ENCODE measurements at regions not wholly inside any gene's neighbourhood (a gene's known extent, or its start where the extent isn't known, plus 50 kb on each side); places are given as distances from the start of the nearest gene placed in this dataset.

DNA sequence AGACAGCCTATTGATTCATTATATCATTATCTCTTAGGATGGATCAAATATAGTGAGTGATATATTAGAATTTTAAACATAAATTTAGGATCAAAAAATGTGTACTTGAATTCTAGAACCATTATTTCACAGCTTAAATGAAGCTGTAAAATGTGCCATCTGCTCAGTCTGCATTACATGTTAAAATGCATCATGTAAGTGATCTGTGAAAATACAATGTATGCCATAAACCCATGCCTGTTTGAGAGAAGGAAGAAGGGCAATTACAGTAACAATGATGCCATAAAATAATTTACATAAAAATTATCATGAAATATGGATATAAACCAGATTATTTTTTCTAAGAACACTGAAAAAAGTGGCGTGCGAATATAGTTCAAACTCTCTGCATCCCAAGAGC lies 1066.0 kb upstream of the ADGRL4 start:
- no peaks in the 10 kb centered on the region for H3K9me3 ChIP-seq (ENCODE audit: control insufficient read depth in 2 of 2, insufficient read depth in 1 of 2, low read depth in 1 of 2, low read length in 1 of 2)
- no peaks in the 10 kb centered on the region for H3K36me3 ChIP-seq (ENCODE audit: control insufficient read depth in 2 of 2, insufficient read depth in 2 of 2, low read length in 1 of 2)
- 93 to 94% methylated on average over 2 of the region's 2 CpGs for WGBS, 2 donors
- no peaks in the 10 kb centered on the region for H3K4me1 ChIP-seq (ENCODE audit: control insufficient read depth in 2 of 2, insufficient read depth in 2 of 2, low read length in 1 of 2)
- H3K27ac ChIP-seq (ENCODE audit: low read depth in 2 of 2, low read length in 1 of 2) = no peak overlapping the region
- H3K4me3 ChIP-seq (ENCODE audit: low read depth in 1 of 2, low read length in 2 of 2) = no peak overlapping the region
- no peaks in the 10 kb centered on the region for H3K27me3 ChIP-seq (ENCODE audit: control insufficient read depth in 1 of 2, insufficient read depth in 2 of 2, low read length in 2 of 2)

GRCh38 chr1:80066060-80066459 lies 1059.5 kb upstream of the ADGRL4 start:
- H3K9me3 ChIP-seq (ENCODE audit: control insufficient read depth in 2 of 2, insufficient read depth in 1 of 2, low read depth in 1 of 2, low read length in 1 of 2) = no peaks in the 10 kb centered on the region
- H3K36me3 ChIP-seq (ENCODE audit: control insufficient read depth in 2 of 2, insufficient read depth in 2 of 2, low read length in 1 of 2) = no peaks in the 10 kb centered on the region
- H3K27ac ChIP-seq (ENCODE audit: low read depth in 2 of 2, low read length in 1 of 2) = no peak overlapping the region
- 24 to 26% methylated on average over 2 of the region's 2 CpGs for WGBS, 2 donors
- H3K4me1 ChIP-seq (ENCODE audit: control insufficient read depth in 2 of 2, insufficient read depth in 2 of 2, low read length in 1 of 2) = no peaks in the 10 kb centered on the region
- no peaks in the 10 kb centered on the region for H3K27me3 ChIP-seq (ENCODE audit: control insufficient read depth in 1 of 2, insufficient read depth in 2 of 2, low read length in 2 of 2)
- no peak overlapping the region for H3K4me3 ChIP-seq (ENCODE audit: low read depth in 1 of 2, low read length in 2 of 2)

DNA sequence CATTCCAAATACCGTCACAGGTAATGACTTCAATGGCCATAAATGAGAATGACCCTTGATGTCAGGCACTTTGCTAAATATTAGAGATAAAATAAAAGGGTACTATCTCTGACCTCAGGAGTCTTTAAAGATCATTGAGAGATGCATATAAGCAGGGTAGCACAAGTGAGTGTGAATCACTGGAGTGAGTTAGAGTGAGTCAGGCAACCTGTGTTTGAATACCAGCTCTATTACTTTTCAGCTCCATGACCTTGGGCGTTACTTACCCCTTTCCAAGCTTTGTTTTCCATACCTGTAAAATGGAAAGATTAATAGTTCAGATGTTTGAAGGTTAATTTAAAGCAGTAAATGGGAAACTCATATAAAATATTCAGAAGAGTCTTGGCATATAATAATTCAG lies 1058.0 kb upstream of the ADGRL4 start:
- H3K27ac ChIP-seq (ENCODE audit: low read depth in 2 of 2, low read length in 1 of 2) = no peak overlapping the region
- H3K27me3 ChIP-seq (ENCODE audit: control insufficient read depth in 1 of 2, insufficient read depth in 2 of 2, low read length in 2 of 2) = no peaks in the 10 kb centered on the region
- no peaks in the 10 kb centered on the region for H3K4me1 ChIP-seq (ENCODE audit: control insufficient read depth in 2 of 2, insufficient read depth in 2 of 2, low read length in 1 of 2)
- 61 to 68% methylated on average over 2 of the region's 2 CpGs for WGBS, 2 donors
- H3K9me3 ChIP-seq (ENCODE audit: control insufficient read depth in 2 of 2, insufficient read depth in 1 of 2, low read depth in 1 of 2, low read length in 1 of 2) = no peaks in the 10 kb centered on the region
- no peak overlapping the region for H3K4me3 ChIP-seq (ENCODE audit: low read depth in 1 of 2, low read length in 2 of 2)
- no peaks in the 10 kb centered on the region for H3K36me3 ChIP-seq (ENCODE audit: control insufficient read depth in 2 of 2, insufficient read depth in 2 of 2, low read length in 1 of 2)

GRCh38 chr1:80059940-80060339 lies 1053.4 kb upstream of the ADGRL4 start:
- H3K27me3 ChIP-seq (ENCODE audit: control insufficient read depth in 1 of 2, insufficient read depth in 2 of 2, low read length in 2 of 2) = no peaks in the 10 kb centered on the region
- H3K4me1 ChIP-seq (ENCODE audit: control insufficient read depth in 2 of 2, insufficient read depth in 2 of 2, low read length in 1 of 2) = no peaks in the 10 kb centered on the region
- H3K36me3 ChIP-seq (ENCODE audit: control insufficient read depth in 2 of 2, insufficient read depth in 2 of 2, low read length in 1 of 2) = no peaks in the 10 kb centered on the region
- no peak overlapping the region for H3K27ac ChIP-seq (ENCODE audit: low read depth in 2 of 2, low read length in 1 of 2)
- 78 to 84% methylated on average over 4 of the region's 4 CpGs for WGBS, 2 donors
- no peaks in the 10 kb centered on the region for H3K9me3 ChIP-seq (ENCODE audit: control insufficient read depth in 2 of 2, insufficient read depth in 1 of 2, low read depth in 1 of 2, low read length in 1 of 2)
- H3K4me3 ChIP-seq (ENCODE audit: low read depth in 1 of 2, low read length in 2 of 2) = no peak overlapping the region

DNA sequence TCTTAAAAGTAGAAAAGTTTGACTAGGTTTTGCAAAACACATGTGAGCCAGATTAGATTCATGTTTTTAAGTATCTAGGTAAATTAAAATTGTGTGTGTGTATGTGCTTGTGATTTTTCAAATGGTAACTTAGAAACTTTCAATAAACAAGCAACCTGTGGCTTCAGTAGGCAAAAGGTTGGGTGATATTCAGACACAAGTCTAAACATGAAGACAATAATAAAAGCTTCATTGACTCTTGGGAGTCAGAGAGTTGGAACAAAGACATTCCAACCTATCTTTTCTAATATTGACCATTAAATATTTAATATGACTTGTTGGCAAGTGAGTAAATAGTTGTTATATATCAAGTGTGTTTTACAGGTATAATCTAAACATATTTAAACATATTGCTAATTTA lies 1049.6 kb upstream of the ADGRL4 start:
- no peaks in the 10 kb centered on the region for H3K4me1 ChIP-seq (ENCODE audit: control insufficient read depth in 2 of 2, insufficient read depth in 2 of 2, low read length in 1 of 2)
- H3K9me3 ChIP-seq (ENCODE audit: control insufficient read depth in 2 of 2, insufficient read depth in 1 of 2, low read depth in 1 of 2, low read length in 1 of 2) = peaks cover 2 to 5% of the 10 kb centered on the region in 2 donors
- H3K4me3 ChIP-seq (ENCODE audit: low read depth in 1 of 2, low read length in 2 of 2) = no peak overlapping the region
- no peak overlapping the region for H3K27ac ChIP-seq (ENCODE audit: low read depth in 2 of 2, low read length in 1 of 2)
- no peaks in the 10 kb centered on the region for H3K27me3 ChIP-seq (ENCODE audit: control insufficient read depth in 1 of 2, insufficient read depth in 2 of 2, low read length in 2 of 2)
- H3K36me3 ChIP-seq (ENCODE audit: control insufficient read depth in 2 of 2, insufficient read depth in 2 of 2, low read length in 1 of 2) = no peaks in the 10 kb centered on the region

DNA sequence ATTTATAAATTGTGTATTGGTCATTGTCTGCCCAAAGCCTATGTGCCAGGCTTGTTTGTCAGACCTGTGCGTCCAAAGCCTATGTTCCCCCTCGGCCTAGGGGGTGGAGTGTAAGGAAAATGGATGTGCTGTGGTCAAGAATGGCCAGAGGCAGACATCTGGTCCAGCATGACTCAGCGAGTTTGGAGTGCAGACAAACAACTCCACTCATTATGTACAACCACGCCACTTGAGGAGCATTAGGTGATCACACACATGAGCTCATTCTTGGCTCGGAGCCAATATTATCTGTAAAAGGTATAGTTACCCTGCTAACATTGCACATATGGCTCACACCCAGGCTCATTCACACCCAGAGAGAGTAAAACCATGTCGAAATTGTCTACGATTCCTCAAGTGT lies 1047.6 kb upstream of the ADGRL4 start:
- Histone ChIP-seq H3K4me3 (ENCODE audit: low read depth in 1 of 2, low read length in 2 of 2) (no peak overlapping the region), H3K4me1 (ENCODE audit: control insufficient read depth in 2 of 2, insufficient read depth in 2 of 2, low read length in 1 of 2) (no peaks in the 10 kb centered on the region), H3K27me3 (ENCODE audit: control insufficient read depth in 1 of 2, insufficient read depth in 2 of 2, low read length in 2 of 2) (no peaks in the 10 kb centered on the region), H3K36me3 (ENCODE audit: control insufficient read depth in 2 of 2, insufficient read depth in 2 of 2, low read length in 1 of 2) (no peaks in the 10 kb centered on the region), H3K27ac (ENCODE audit: low read depth in 2 of 2, low read length in 1 of 2) (no peak overlapping the region), H3K9me3 (ENCODE audit: control insufficient read depth in 2 of 2, insufficient read depth in 1 of 2, low read depth in 1 of 2, low read length in 1 of 2) (peaks cover 11 to 13% of the 10 kb centered on the region in 2 donors)
- WGBS, 2 donors = 59 to 67% methylated on average over 7 of the region's 7 CpGs

DNA sequence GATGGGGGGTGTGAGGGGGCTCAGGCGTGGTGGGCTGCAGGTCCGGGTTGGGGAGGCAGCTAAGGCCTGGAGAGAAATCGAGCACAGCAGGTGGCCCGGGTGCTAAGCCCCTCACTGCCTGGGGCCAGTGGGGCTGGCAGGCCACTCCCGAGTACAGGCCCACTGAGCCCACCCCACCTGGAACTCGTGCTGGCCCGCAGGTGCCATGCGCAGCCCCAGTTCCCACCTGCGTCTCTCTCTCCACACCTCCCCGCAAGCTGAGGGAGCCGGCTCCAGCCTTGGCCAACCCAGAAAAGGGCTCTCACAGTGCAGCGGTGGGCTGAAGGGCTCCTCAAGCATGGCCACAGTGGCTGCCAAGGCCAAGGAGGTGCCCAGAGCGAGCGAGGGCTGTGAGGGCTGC lies 1047.1 kb upstream of the ADGRL4 start:
- 94 to 97% methylated on average over 14 of the region's 14 CpGs for WGBS, 2 donors
- Histone ChIP-seq H3K4me1 (ENCODE audit: control insufficient read depth in 2 of 2, insufficient read depth in 2 of 2, low read length in 1 of 2) (no peaks in the 10 kb centered on the region), H3K36me3 (ENCODE audit: control insufficient read depth in 2 of 2, insufficient read depth in 2 of 2, low read length in 1 of 2) (no peaks in the 10 kb centered on the region), H3K4me3 (ENCODE audit: low read depth in 1 of 2, low read length in 2 of 2) (no peak overlapping the region), H3K27ac (ENCODE audit: low read depth in 2 of 2, low read length in 1 of 2) (no peak overlapping the region), H3K27me3 (ENCODE audit: control insufficient read depth in 1 of 2, insufficient read depth in 2 of 2, low read length in 2 of 2) (no peaks in the 10 kb centered on the region), H3K9me3 (ENCODE audit: control insufficient read depth in 2 of 2, insufficient read depth in 1 of 2, low read depth in 1 of 2, low read length in 1 of 2) (peaks cover 11 to 13% of the 10 kb centered on the region in 2 donors)

DNA sequence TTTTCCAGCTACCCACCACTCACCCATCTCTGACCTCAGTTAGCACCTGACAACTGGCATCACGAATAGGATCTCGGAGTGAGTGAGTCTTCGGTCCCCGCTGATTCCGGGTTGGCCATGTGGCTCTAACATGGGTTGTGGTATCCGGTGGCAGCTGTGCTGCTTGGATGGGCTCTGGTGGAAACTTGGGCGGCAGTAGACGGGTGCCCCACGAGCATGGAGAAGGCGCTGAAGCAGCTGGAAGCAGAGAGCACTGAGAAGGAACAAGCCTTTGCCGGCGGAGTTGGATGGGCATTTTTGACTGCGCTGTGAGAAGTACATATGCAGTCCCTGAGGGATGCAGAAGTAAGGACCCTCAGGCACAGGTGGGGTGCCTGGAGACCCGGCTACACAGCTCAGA lies 1044.0 kb upstream of the ADGRL4 start:
- no peaks in the 10 kb centered on the region for H3K36me3 ChIP-seq (ENCODE audit: control insufficient read depth in 2 of 2, insufficient read depth in 2 of 2, low read length in 1 of 2)
- H3K9me3 ChIP-seq (ENCODE audit: control insufficient read depth in 2 of 2, insufficient read depth in 1 of 2, low read depth in 1 of 2, low read length in 1 of 2) = peaks cover 11 to 13% of the 10 kb centered on the region in 2 donors
- WGBS, 2 donors = 94 to 95% methylated on average over 14 of the region's 14 CpGs
- no peak overlapping the region for H3K4me3 ChIP-seq (ENCODE audit: low read depth in 1 of 2, low read length in 2 of 2)
- no peaks in the 10 kb centered on the region for H3K27me3 ChIP-seq (ENCODE audit: control insufficient read depth in 1 of 2, insufficient read depth in 2 of 2, low read length in 2 of 2)
- H3K27ac ChIP-seq (ENCODE audit: low read depth in 2 of 2, low read length in 1 of 2) = no peak overlapping the region
- no peaks in the 10 kb centered on the region for H3K4me1 ChIP-seq (ENCODE audit: control insufficient read depth in 2 of 2, insufficient read depth in 2 of 2, low read length in 1 of 2)

DNA sequence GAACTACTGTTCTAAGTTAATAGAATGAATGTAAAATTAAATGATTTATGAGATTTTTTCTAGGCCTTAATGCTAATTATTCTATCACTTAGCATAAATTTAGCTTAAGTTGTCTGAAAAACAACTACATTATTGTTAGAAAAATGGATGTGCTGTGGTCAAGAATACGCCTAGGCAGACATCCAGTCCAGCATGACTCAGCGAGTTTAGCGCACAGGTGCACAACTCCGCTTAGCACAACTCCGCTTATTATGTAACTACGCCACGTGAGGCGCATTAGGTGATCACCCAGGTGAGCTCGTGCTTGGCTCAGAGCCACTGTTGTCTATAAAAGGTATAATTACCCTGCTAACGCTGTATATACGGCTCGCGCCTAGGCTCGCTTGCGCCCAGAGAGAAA lies 1043.6 kb upstream of the ADGRL4 start:
- Histone ChIP-seq H3K4me1 (ENCODE audit: control insufficient read depth in 2 of 2, insufficient read depth in 2 of 2, low read length in 1 of 2) (no peaks in the 10 kb centered on the region), H3K27ac (ENCODE audit: low read depth in 2 of 2, low read length in 1 of 2) (no peak overlapping the region), H3K4me3 (ENCODE audit: low read depth in 1 of 2, low read length in 2 of 2) (no peak overlapping the region), H3K27me3 (ENCODE audit: control insufficient read depth in 1 of 2, insufficient read depth in 2 of 2, low read length in 2 of 2) (no peaks in the 10 kb centered on the region), H3K36me3 (ENCODE audit: control insufficient read depth in 2 of 2, insufficient read depth in 2 of 2, low read length in 1 of 2) (no peaks in the 10 kb centered on the region), H3K9me3 (ENCODE audit: control insufficient read depth in 2 of 2, insufficient read depth in 1 of 2, low read depth in 1 of 2, low read length in 1 of 2) (peaks cover 11 to 13% of the 10 kb centered on the region in 2 donors)
- 94 to 96% methylated on average over 15 of the region's 15 CpGs for WGBS, 2 donors

- Histone ChIP-seq H3K27me3 (ENCODE audit: control insufficient read depth in 1 of 2, insufficient read depth in 2 of 2, low read length in 2 of 2) (no peaks in the 10 kb centered on the region), H3K4me1 (ENCODE audit: control insufficient read depth in 2 of 2, insufficient read depth in 2 of 2, low read length in 1 of 2) (no peaks in the 10 kb centered on the region), H3K36me3 (ENCODE audit: control insufficient read depth in 2 of 2, insufficient read depth in 2 of 2, low read length in 1 of 2) (no peaks in the 10 kb centered on the region)
Observed at GRCh38 chr1:80048716-80049115, 1042.2 kb upstream of the ADGRL4 start.

More at GRCh38 chr1:80048716-80049115, 1042.2 kb upstream of the ADGRL4 start:
- Histone ChIP-seq H3K9me3 (ENCODE audit: control insufficient read depth in 2 of 2, insufficient read depth in 1 of 2, low read depth in 1 of 2, low read length in 1 of 2) (peaks cover 10 to 11% of the 10 kb centered on the region in 2 donors), H3K4me3 (ENCODE audit: low read depth in 1 of 2, low read length in 2 of 2) (no peak overlapping the region), H3K27ac (ENCODE audit: low read depth in 2 of 2, low read length in 1 of 2) (no peak overlapping the region)

Measured in esophagus (tissue), 2 donors.